IMR-90 (cell line): ENCODE measurements at regions not wholly inside any gene's neighbourhood (a gene's known extent, or its start where the extent isn't known, plus 50 kb on each side); places are given as distances from the start of the nearest gene placed in this dataset.

Experiments used
- ATAC-seq: fragments of 200-7000 bp; cut with Tn5 transposase; 2 replicates; pipeline ENCODE4 v1.9.1; 2020; ENCODE audit warnings: low read depth, mild to moderate bottlenecking, moderate library complexity
- BruUV-seq: library from RNA; stranded (reverse); fragments of 400-500 nt; replicated peaks from 2 replicates; lab custom pipeline; 2021; lab: Mats Ljungman, UMichigan
- CTCF ChIA-PET: fragments of 300-600 bp; formaldehyde crosslinking; extraction: SDS; loops from one replicate; lab custom pipeline; 2021; ENCODE audit warnings: antibody characterized with exemption; lab: Yijun Ruan, JAX
- POLR2A ChIA-PET: fragments of 300-600 bp; sonication (Branson Sonifier 250); formaldehyde crosslinking; loops from one replicate; lab custom pipeline; 2022; ENCODE audit warnings: antibody characterized with exemption; ENCODE audit not compliant: unreplicated experiment; lab: Charles Lee
- DNase-seq: peaks from one replicate; pipeline ENCODE4 v3.0.0; 2013
- H2AFZ ChIP-seq: replicated peaks from 2 replicates; pipeline ENCODE3; 2013; ENCODE audit warnings: low read length, mild to moderate bottlenecking; ENCODE audit not compliant: poor library complexity
- H2AK5ac ChIP-seq: 2 replicates; pipeline ENCODE4 v1.6.1; 2013; ENCODE audit warnings: low read depth, low read length, inconsistent platforms
- H2AK9ac ChIP-seq: replicated peaks from 2 replicates; pipeline ENCODE3; 2013; ENCODE audit warnings: mild to moderate bottlenecking, low read depth, low read length, moderate library complexity; ENCODE audit not compliant: poor library complexity
- H2BK120ac ChIP-seq: 2 replicates; pipeline ENCODE4 v1.6.1; 2013; ENCODE audit warnings: low read depth, low read length, inconsistent platforms
- H2BK15ac ChIP-seq: 3 replicates; pipeline ENCODE4 v1.6.1; 2013; ENCODE audit warnings: low read depth, low read length, inconsistent platforms
- H2BK20ac ChIP-seq: 2 replicates; pipeline ENCODE4 v1.6.1; 2013; ENCODE audit warnings: low read depth, mild to moderate bottlenecking, inconsistent platforms, low read length, moderate library complexity
- H2BK5ac ChIP-seq: 2 replicates; pipeline ENCODE4 v1.6.1; 2013; ENCODE audit warnings: mild to moderate bottlenecking, low read depth, low read length, inconsistent platforms; ENCODE audit not compliant: poor library complexity, severe bottlenecking
- H3K14ac ChIP-seq: replicated peaks from 2 replicates; pipeline ENCODE4 v1.6.1; 2013; ENCODE audit warnings: low read depth, low read length, inconsistent platforms
- H3K18ac ChIP-seq: 2 replicates; pipeline ENCODE4 v1.6.1; 2013; ENCODE audit warnings: low read depth, low read length, control low read depth
- H3K23ac ChIP-seq: 2 replicates; pipeline ENCODE4 v1.6.1; 2013; ENCODE audit warnings: low read depth, low read length, inconsistent platforms
- H3K27ac ChIP-seq: 2 replicates; pipeline ENCODE4 v1.5.1; 2013; ENCODE audit warnings: mild to moderate bottlenecking, control low read depth, low read length; ENCODE audit not compliant: insufficient read depth
- H3K27me3 ChIP-seq: 2 replicates; pipeline ENCODE4 v1.6.1; 2013; ENCODE audit warnings: low read length; ENCODE audit not compliant: control insufficient read depth, insufficient read depth
- H3K36me3 ChIP-seq: 2 replicates; pipeline ENCODE4 v1.6.1; 2013; ENCODE audit warnings: low read length, mixed read lengths; ENCODE audit not compliant: control insufficient read depth, insufficient read depth
- H3K4ac ChIP-seq: 2 replicates; pipeline ENCODE4 v1.6.1; 2013; ENCODE audit warnings: low read depth, low read length, inconsistent platforms
- H3K4me1 ChIP-seq: 2 replicates; pipeline ENCODE4 v1.6.1; 2013; ENCODE audit warnings: low read length, mixed read lengths; ENCODE audit not compliant: control insufficient read depth, insufficient read depth
- H3K4me2 ChIP-seq: 2 replicates; pipeline ENCODE4 v1.6.1; 2013; ENCODE audit warnings: low read depth, mild to moderate bottlenecking, control low read depth, low read length, moderate library complexity
- H3K4me3 ChIP-seq: 2 replicates; pipeline ENCODE4 v1.5.1; 2013; ENCODE audit warnings: low read depth, mild to moderate bottlenecking, control low read depth, low read length, moderate library complexity; ENCODE audit not compliant: insufficient read depth
- H3K56ac ChIP-seq: 2 replicates; pipeline ENCODE4 v1.6.1; 2013; ENCODE audit warnings: low read length, inconsistent platforms; ENCODE audit not compliant: insufficient read depth; ENCODE audit errors: extremely low read depth
- H3K79me1 ChIP-seq, 2 experiments: 2 replicates each; pipeline ENCODE4 v1.6.1; 2013; ENCODE audit warnings: low read length in 2 of 2, inconsistent platforms in 1 of 2, low read depth in 1 of 2
- H3K9ac ChIP-seq: 2 replicates; pipeline ENCODE4 v1.6.1; 2013; ENCODE audit warnings: low read depth, low read length, control low read depth
- H3K9me1 ChIP-seq: 2 replicates; pipeline ENCODE4 v1.6.1; 2013; ENCODE audit warnings: low read length, inconsistent platforms; ENCODE audit not compliant: insufficient read depth
- H3K9me3 ChIP-seq: 2 replicates; pipeline ENCODE4 v1.6.1; 2013; ENCODE audit warnings: low read length; ENCODE audit not compliant: control insufficient read depth, insufficient read depth
- H4K20me1 ChIP-seq: 2 replicates; pipeline ENCODE4 v1.6.1; 2013; ENCODE audit warnings: low read length, inconsistent platforms; ENCODE audit not compliant: insufficient read depth
- H4K5ac ChIP-seq: 2 replicates; pipeline ENCODE4 v1.6.1; 2013; ENCODE audit warnings: mild to moderate bottlenecking, low read depth, low read length, control low read depth
- H4K8ac ChIP-seq, 2 experiments: 2 replicates each; pipeline ENCODE4 v1.6.1; 2013; ENCODE audit warnings: low read depth in 2 of 2, low read length in 2 of 2, control low read depth in 1 of 2, inconsistent platforms in 1 of 2
- H4K91ac ChIP-seq: 2 replicates; pipeline ENCODE4 v1.6.1; 2013; ENCODE audit warnings: low read depth, low read length, inconsistent platforms; ENCODE audit not compliant: insufficient read depth
- BHLHE40 ChIP-seq: fragments of 150-350 bp; IDR thresholded peaks from 2 replicates; pipeline ENCODE4 v1.6.1; 2016; ENCODE audit warnings: mild to moderate bottlenecking, low read depth, low read length
- CEBPB ChIP-seq: IDR thresholded peaks from 2 replicates; pipeline ENCODE4 v1.6.1; 2012; ENCODE audit warnings: low read depth, low read length, improper control_type of control experiment
- CHD1 ChIP-seq: IDR thresholded peaks from 2 replicates; pipeline ENCODE4 v1.6.1; 2012; ENCODE audit warnings: low read depth, low read length, improper control_type of control experiment
- CTCF ChIP-seq: conservative IDR thresholded peaks from 2 replicates; pipeline ENCODE4 v1.5.1; 2012; ENCODE audit warnings: mild to moderate bottlenecking, low read depth, low read length, improper control_type of control experiment
- ELK1 ChIP-seq: fragments of 150-350 bp; IDR thresholded peaks from 2 replicates; pipeline ENCODE4 v1.6.1; 2016; ENCODE audit warnings: low read depth, mild to moderate bottlenecking, low read length, moderate library complexity, borderline replicate concordance
- FOS ChIP-seq: fragments of 150-350 bp; IDR thresholded peaks from 2 replicates; pipeline ENCODE4 v1.6.1; 2016; ENCODE audit warnings: low read depth, low read length
- MAFK ChIP-seq: IDR thresholded peaks from 2 replicates; pipeline ENCODE4 v1.6.1; 2012; ENCODE audit warnings: low read depth, low read length, improper control_type of control experiment
- MAZ ChIP-seq: IDR thresholded peaks from 2 replicates; pipeline ENCODE4 v1.6.1; 2012; ENCODE audit warnings: low read depth, mild to moderate bottlenecking, low read length, improper control_type of control experiment, moderate library complexity, borderline replicate concordance
- MXI1 ChIP-seq: IDR thresholded peaks from 2 replicates; pipeline ENCODE4 v1.6.1; 2012; ENCODE audit warnings: low read depth, mild to moderate bottlenecking, low read length, moderate library complexity, borderline replicate concordance
- NFE2L2 ChIP-seq: fragments of 150-350 bp; IDR thresholded peaks from 2 replicates; pipeline ENCODE4 v1.6.1; 2016; ENCODE audit warnings: low read depth, mild to moderate bottlenecking, low read length
- POLR2A ChIP-seq: IDR thresholded peaks from 2 replicates; pipeline ENCODE4 v1.6.1; 2012; ENCODE audit warnings: mild to moderate bottlenecking, low read depth, low read length
- RAD21 ChIP-seq: IDR thresholded peaks from 2 replicates; pipeline ENCODE4 v1.6.1; 2012; ENCODE audit warnings: low read length, improper control_type of control experiment
- RCOR1 ChIP-seq: IDR thresholded peaks from 2 replicates; pipeline ENCODE4 v1.6.1; 2012; ENCODE audit warnings: mild to moderate bottlenecking, low read length, improper control_type of control experiment; ENCODE audit not compliant: insufficient replicate concordance
- RFX5 ChIP-seq: IDR thresholded peaks from 2 replicates; pipeline ENCODE4 v1.8.0; 2012; ENCODE audit warnings: low read depth, mild to moderate bottlenecking, low read length, moderate library complexity
- SMC3 ChIP-seq: fragments of 150-350 bp; IDR thresholded peaks from 2 replicates; pipeline ENCODE4 v1.6.1; 2016; ENCODE audit warnings: low read depth, mild to moderate bottlenecking, antibody characterized with exemption, low read length, moderate library complexity
- USF2 ChIP-seq: fragments of 150-350 bp; IDR thresholded peaks from 2 replicates; pipeline ENCODE4 v1.6.1; 2017; ENCODE audit warnings: mild to moderate bottlenecking, antibody characterized with exemption, low read length, low read depth
- WGBS, 2 experiments: methylation state at CpG; one replicate each; pipeline versions ENCODE4 v1.1.5 to v1.1.7; 2013; ENCODE audit warnings: missing lambda C conversion rate in 2 of 2; ENCODE audit not compliant: insufficient read length in 1 of 2; ENCODE audit errors: extremely low coverage in 2 of 2; 5-methylcytosine and 5-hydroxymethylcytosine counted together
- dilution Hi-C: fragments of 300-500 bp; cut with HindIII; formaldehyde crosslinking; loops from one replicate; pipeline ENCODE4 v1.14.3; 2018; ENCODE audit warnings: low sequenced_read_pairs; ENCODE audit not compliant: unreplicated experiment
- in situ Hi-C: fragments of 300-500 bp; cut with MboI; formaldehyde crosslinking; loops from 3 replicates; pipeline ENCODE4 v1.14.3; 2019; ENCODE audit warnings: low sequenced_read_pairs, inconsistent platforms, mixed read lengths
- intact Hi-C: fragments of 100-400 bp; cut with micrococcal nuclease; formaldehyde crosslinking; loops from 2 replicates; pipeline ENCODE4 v1.10.0; 2022

- Histone ChIP-seq H3K79me1 (no peaks in the 10 kb centered on the region), H3K27ac (no peak overlapping the region), H2BK15ac (no peak overlapping the region), H3K23ac (no peak overlapping the region), H3K9ac (no peak overlapping the region), H3K18ac (no peak overlapping the region), H3K36me3 (no peaks in the 10 kb centered on the region), H2BK120ac (no peak overlapping the region), H3K4me3 (no peak overlapping the region), H3K14ac (no peak overlapping the region), H3K4ac (no peak overlapping the region), H4K8ac (no peak overlapping the region), H2BK5ac (no peak overlapping the region), H2BK20ac (no peak overlapping the region), H4K20me1 (no peaks in the 10 kb centered on the region), H3K27me3 (no peaks in the 10 kb centered on the region), H2AK5ac (no peak overlapping the region), H3K56ac (no peak overlapping the region), H3K9me1 (no peaks in the 10 kb centered on the region), H4K5ac (no peak overlapping the region), H3K4me1 (peaks cover 1% of the 10 kb centered on the region; the same call in 1 of the 2 replicates), H2AK9ac (no peak overlapping the region), H3K4me2 (no peak overlapping the region), H3K9me3 (no peaks in the 10 kb centered on the region), H4K91ac (no peak overlapping the region), H2AFZ (no peak overlapping the region)
- intact Hi-C loops (no loop called here), dilution Hi-C loops (no loop called here), in situ Hi-C loops (no loop called here)
- POLR2A ChIA-PET: no interaction called here
- no peak for DNase-seq
- CTCF ChIA-PET: no interaction called here
- BruUV-seq: no TSS peak
- no peak for TF ChIP-seq RFX5
- no peak for TF ChIP-seq NFE2L2
- no peak for TF ChIP-seq USF2
- no peak for TF ChIP-seq CEBPB
- TF ChIP-seq MAZ: no peak
- TF ChIP-seq RCOR1: no peak
- no peak for TF ChIP-seq MXI1
- TF ChIP-seq MAFK: no peak
- no peak for TF ChIP-seq FOS
- TF ChIP-seq BHLHE40: no peak
- TF ChIP-seq ELK1: no peak
- TF ChIP-seq POLR2A: no peak
- TF ChIP-seq RAD21: no peak
- TF ChIP-seq CTCF: no peak
- no peak for TF ChIP-seq CHD1
- TF ChIP-seq SMC3: no peak
- ATAC-seq: no peak
- WGBS, 2 experiments: no CpG with 5 or more reads among the region's 2 CpGs
Observed at GRCh38 chr4:79237851-79238250, 88.0 kb downstream of the NAA11 start.
